OCI-LY7 (cell line): ENCODE measurements at regions not wholly inside any gene's neighbourhood (a gene's known extent, or its start where the extent isn't known, plus 50 kb on each side); places are given as distances from the start of the nearest gene placed in this dataset.

ENCODE experiments used
- BruUV-seq: library from RNA; stranded (reverse); fragments of 400-500 nt; replicated peaks from 2 replicates; lab custom pipeline; 2021; lab: Mats Ljungman, UMichigan
- CTCF ChIA-PET: fragments of 300-600 bp; sonication (Branson Sonifier 250); formaldehyde crosslinking; loops from one replicate; lab custom pipeline; 2022; ENCODE audit warnings: antibody characterized with exemption; ENCODE audit not compliant: unreplicated experiment; lab: Charles Lee
- POLR2A ChIA-PET: fragments of 300-600 bp; sonication (Branson Sonifier 250); formaldehyde crosslinking; loops from one replicate; lab custom pipeline; 2022; ENCODE audit warnings: antibody characterized with exemption; lab: Charles Lee
- DNase-seq: peaks from one replicate; pipeline ENCODE4 v3.0.0-alpha.2; 2015; ENCODE audit warnings: low spot score
- H2AFZ ChIP-seq: fragments of 200-600 bp; sonication (generic), shearing (Covaris generic); 2 replicates; pipeline ENCODE4 v1.6.1; 2014; ENCODE audit warnings: mild to moderate bottlenecking, antibody characterized with exemption, low read length, moderate library complexity
- H3K27ac ChIP-seq: fragments of 200-600 bp; sonication (generic); 2 replicates; pipeline ENCODE4 v1.5.1; 2014; ENCODE audit warnings: mixed run types, low read depth, mild to moderate bottlenecking, moderate library complexity, low read length, inconsistent platforms; ENCODE audit not compliant: poor library complexity, severe bottlenecking
- H3K36me3 ChIP-seq: fragments of 200-600 bp; sonication (generic); 2 replicates; pipeline ENCODE4 v1.6.1; 2014; ENCODE audit warnings: mild to moderate bottlenecking, antibody characterized with exemption, low read length, moderate library complexity, mixed read lengths; ENCODE audit not compliant: insufficient read depth
- H3K4me1 ChIP-seq: fragments of 200-600 bp; sonication (generic); 2 replicates; pipeline ENCODE4 v1.5.1; 2014; ENCODE audit warnings: mild to moderate bottlenecking, low read length; ENCODE audit not compliant: insufficient read depth, poor library complexity, severe bottlenecking
- H3K4me2 ChIP-seq: fragments of 200-600 bp; sonication (generic); 2 replicates; pipeline ENCODE4 v1.6.1; 2014; ENCODE audit warnings: mild to moderate bottlenecking, low read length
- H3K4me3 ChIP-seq: fragments of 200-600 bp; sonication (generic); 2 replicates; pipeline ENCODE4 v1.5.1; 2014; ENCODE audit warnings: mild to moderate bottlenecking, low read depth, low read length; ENCODE audit not compliant: poor library complexity, severe bottlenecking
- H3K79me2 ChIP-seq: fragments of 200-600 bp; sonication (generic); 2 replicates; pipeline ENCODE4 v1.6.1; 2016; ENCODE audit warnings: low read depth, mild to moderate bottlenecking, low read length, moderate library complexity, mixed read lengths; ENCODE audit not compliant: insufficient read depth
- H3K9me2 ChIP-seq: fragments of 200-600 bp; sonication (generic); 2 replicates; pipeline ENCODE4 v1.6.1; 2016; ENCODE audit warnings: mild to moderate bottlenecking, low read length, mixed read lengths; ENCODE audit not compliant: insufficient read depth
- H3K9me3 ChIP-seq: fragments of 200-600 bp; sonication (generic); 2 replicates; pipeline ENCODE4 v1.6.1; 2014; ENCODE audit warnings: mild to moderate bottlenecking, mixed run types, low read length, mixed read lengths
- H4K20me1 ChIP-seq: fragments of 200-600 bp; sonication (generic); 2 replicates; pipeline ENCODE4 v1.6.1; 2014; ENCODE audit warnings: mild to moderate bottlenecking, antibody characterized with exemption, low read length, moderate library complexity, mixed read lengths; ENCODE audit not compliant: insufficient read depth
- CTCF ChIP-seq: fragments of 200-600 bp; sonication (generic); conservative IDR thresholded peaks from 2 replicates; pipeline ENCODE4 v1.5.1; 2014; ENCODE audit warnings: mild to moderate bottlenecking, antibody characterized with exemption, low read length, moderate library complexity, mixed read lengths
- EZH2phosphoT487 ChIP-seq: fragments of 200-600 bp; sonication (generic); IDR thresholded peaks from 2 replicates; pipeline ENCODE4 v1.6.1; 2018; ENCODE audit warnings: low read depth, borderline replicate concordance, mild to moderate bottlenecking, mixed run types, antibody characterized with exemption, low read length, moderate library complexity, mixed read lengths
- intact Hi-C: fragments of 100-400 bp; cut with micrococcal nuclease; formaldehyde crosslinking; loops from one replicate; pipeline ENCODE4 v1.10.0; 2022; ENCODE audit not compliant: unreplicated experiment

GRCh38 chr3:64928683-64929082 is 240.9 kb upstream of the ADAMTS9 start:
- H4K20me1 ChIP-seq, result no peaks in the 10 kb centered on the region
- POLR2A ChIA-PET, result no interaction called here
- no peaks in the 10 kb centered on the region for H3K4me1 ChIP-seq
- H3K27ac ChIP-seq, result no peak overlapping the region
- H3K9me2 ChIP-seq, result no peaks in the 10 kb centered on the region
- CTCF ChIA-PET, result no interaction called here
- DNase-seq, result no peak
- no peaks in the 10 kb centered on the region for H3K36me3 ChIP-seq
- intact Hi-C loops, result no loop called here
- H3K4me2 ChIP-seq, result no peak overlapping the region
- H3K79me2 ChIP-seq, result no peaks in the 10 kb centered on the region
- TF ChIP-seq CTCF (no peak), EZH2phosphoT487 (no peak)
- no peak overlapping the region for H2AFZ ChIP-seq
- BruUV-seq, result no TSS peak
- no peak overlapping the region for H3K4me3 ChIP-seq
- H3K9me3 ChIP-seq, result no peaks in the 10 kb centered on the region

DNA sequence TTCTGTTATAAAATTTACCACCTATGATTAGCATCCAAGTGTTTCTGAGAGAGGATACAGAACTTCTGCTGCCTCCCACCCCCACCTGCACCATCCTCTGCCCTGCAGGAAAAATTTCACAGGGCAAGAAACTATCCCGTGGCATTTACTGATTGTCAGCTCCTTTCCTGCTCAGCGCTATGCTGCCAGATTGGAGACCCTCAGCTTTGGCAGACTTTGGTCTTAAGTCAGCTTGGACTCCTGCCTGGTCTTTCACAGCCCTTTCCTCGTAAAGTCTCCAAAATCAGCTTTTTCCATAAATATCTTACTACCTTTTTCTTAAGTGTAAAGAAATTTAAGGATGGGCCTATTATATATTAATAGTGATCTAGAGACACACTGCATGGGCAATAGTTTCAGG is 239.9 kb upstream of the ADAMTS9 start:
- no peaks in the 10 kb centered on the region for H3K79me2 ChIP-seq
- H2AFZ ChIP-seq, result no peak overlapping the region
- no peak for DNase-seq
- H3K36me3 ChIP-seq, result no peaks in the 10 kb centered on the region
- no peaks in the 10 kb centered on the region for H3K9me3 ChIP-seq
- TF ChIP-seq EZH2phosphoT487 (no peak), CTCF (no peak)
- no peak overlapping the region for H3K27ac ChIP-seq
- H3K4me3 ChIP-seq, result no peak overlapping the region
- CTCF ChIA-PET, result no interaction called here
- intact Hi-C loops, result no loop called here
- no peaks in the 10 kb centered on the region for H3K9me2 ChIP-seq
- H3K4me2 ChIP-seq, result no peak overlapping the region
- no TSS peak for BruUV-seq
- POLR2A ChIA-PET, result no interaction called here
- no peaks in the 10 kb centered on the region for H3K4me1 ChIP-seq
- H4K20me1 ChIP-seq, result no peaks in the 10 kb centered on the region

DNA sequence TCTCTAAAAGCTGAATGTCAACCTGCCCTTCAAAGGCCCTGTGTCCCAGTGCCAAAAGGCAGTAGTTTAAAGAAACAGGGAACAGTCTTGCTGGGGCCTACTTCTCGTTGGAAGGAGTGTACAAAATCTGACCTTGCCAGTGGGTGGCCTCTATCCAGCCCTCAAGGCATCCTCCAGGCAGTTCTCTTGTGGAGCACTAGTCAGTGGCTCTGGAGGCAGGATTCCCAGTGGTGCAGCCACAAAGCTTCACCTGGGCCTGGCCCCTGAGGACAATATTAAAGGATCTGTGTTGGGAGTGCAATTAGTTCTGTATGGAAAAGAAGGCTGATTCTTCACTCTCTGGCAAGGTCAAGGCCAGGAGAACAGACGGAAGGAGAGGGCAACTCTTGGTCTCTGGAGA is 237.8 kb upstream of the ADAMTS9 start:
- Histone ChIP-seq H3K9me2 (no peaks in the 10 kb centered on the region), H3K4me3 (no peak overlapping the region), H2AFZ (no peak overlapping the region), H3K36me3 (no peaks in the 10 kb centered on the region), H3K9me3 (no peaks in the 10 kb centered on the region), H4K20me1 (no peaks in the 10 kb centered on the region), H3K4me2 (no peak overlapping the region), H3K27ac (no peak overlapping the region), H3K4me1 (no peaks in the 10 kb centered on the region), H3K79me2 (no peaks in the 10 kb centered on the region)
- POLR2A ChIA-PET, result interaction anchor here (0.6 kb wide), 1 partner anchor 97 kb away, joined by 3 read pairs; no protein-coding TSS in a partner anchor
- CTCF ChIA-PET, result no interaction called here
- no TSS peak for BruUV-seq
- intact Hi-C loops, result no loop called here
- no peak for TF ChIP-seq CTCF
- DNase-seq, result no peak
